ENCODE measurements at regions not wholly inside any gene's neighbourhood (a gene's known extent, or its start where the extent isn't known, plus 50 kb on each side); places are given as distances from the start of the nearest gene placed in this dataset.

DNA sequence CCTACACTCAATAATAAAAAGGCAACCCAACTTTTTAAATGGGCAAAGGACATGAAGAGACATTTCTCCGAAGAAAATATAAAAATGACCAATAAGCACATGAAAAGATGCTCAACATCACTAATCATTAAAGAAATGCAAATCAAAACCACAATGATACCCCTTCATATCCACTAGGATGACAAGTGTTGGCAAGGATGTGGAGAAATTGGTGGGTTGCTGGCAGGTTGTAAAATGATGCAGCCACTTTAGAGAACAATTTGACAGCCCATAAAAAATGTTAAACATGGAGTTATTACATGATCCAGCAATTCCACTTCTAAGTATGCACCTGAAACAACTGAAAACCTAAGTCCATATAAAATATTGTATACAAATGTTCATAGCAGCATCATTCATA is 73.2 kb upstream of the LMO2 start:
- TF ChIP-seq, protein P1, sequence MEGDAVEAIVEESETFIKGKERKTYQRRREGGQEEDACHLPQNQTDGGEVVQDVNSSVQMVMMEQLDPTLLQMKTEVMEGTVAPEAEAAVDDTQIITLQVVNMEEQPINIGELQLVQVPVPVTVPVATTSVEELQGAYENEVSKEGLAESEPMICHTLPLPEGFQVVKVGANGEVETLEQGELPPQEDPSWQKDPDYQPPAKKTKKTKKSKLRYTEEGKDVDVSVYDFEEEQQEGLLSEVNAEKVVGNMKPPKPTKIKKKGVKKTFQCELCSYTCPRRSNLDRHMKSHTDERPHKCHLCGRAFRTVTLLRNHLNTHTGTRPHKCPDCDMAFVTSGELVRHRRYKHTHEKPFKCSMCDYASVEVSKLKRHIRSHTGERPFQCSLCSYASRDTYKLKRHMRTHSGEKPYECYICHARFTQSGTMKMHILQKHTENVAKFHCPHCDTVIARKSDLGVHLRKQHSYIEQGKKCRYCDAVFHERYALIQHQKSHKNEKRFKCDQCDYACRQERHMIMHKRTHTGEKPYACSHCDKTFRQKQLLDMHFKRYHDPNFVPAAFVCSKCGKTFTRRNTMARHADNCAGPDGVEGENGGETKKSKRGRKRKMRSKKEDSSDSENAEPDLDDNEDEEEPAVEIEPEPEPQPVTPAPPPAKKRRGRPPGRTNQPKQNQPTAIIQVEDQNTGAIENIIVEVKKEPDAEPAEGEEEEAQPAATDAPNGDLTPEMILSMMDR (conservative IDR thresholded peaks at IDR 0.05): no peak
- TF ChIP-seq ZFX (IDR thresholded peaks at IDR 0.05): no peak

Data from C4-2B (cell line).